H9 (cell line): ENCODE measurements at regions not wholly inside any gene's neighbourhood (a gene's known extent, or its start where the extent isn't known, plus 50 kb on each side); places are given as distances from the start of the nearest gene placed in this dataset.

ENCODE experiments used
- DNase-seq: peaks from one replicate; pipeline ENCODE4 v3.0.0-alpha.2; 2017
- H2AFZ ChIP-seq: one replicate; pipeline ENCODE4 v1.6.1; 2013; ENCODE audit warnings: mild to moderate bottlenecking, low read length, control low read depth, moderate library complexity
- H2AK5ac ChIP-seq: 2 replicates; pipeline ENCODE4 v1.6.1; 2013; ENCODE audit warnings: low read length, control low read depth, mixed read lengths; ENCODE audit not compliant: insufficient read length
- H2BK120ac ChIP-seq: one replicate; pipeline ENCODE4 v1.6.1; 2013; ENCODE audit warnings: low read depth, mild to moderate bottlenecking, low read length, control low read depth, inconsistent platforms; ENCODE audit not compliant: poor library complexity, severe bottlenecking
- H2BK12ac ChIP-seq: 2 replicates; pipeline ENCODE4 v1.6.1; 2013; ENCODE audit warnings: low read length, control low read depth, mixed read lengths, low read depth; ENCODE audit not compliant: insufficient read length
- H2BK15ac ChIP-seq: 2 replicates; pipeline ENCODE4 v1.6.1; 2013; ENCODE audit warnings: low read depth, low read length, control low read depth
- H2BK20ac ChIP-seq: one replicate; pipeline ENCODE4 v1.6.1; 2013; ENCODE audit warnings: low read depth, mild to moderate bottlenecking, low read length, control low read depth, inconsistent platforms; ENCODE audit not compliant: poor library complexity, severe bottlenecking
- H2BK5ac ChIP-seq: 2 replicates; pipeline ENCODE4 v1.6.1; 2013; ENCODE audit warnings: low read length, control low read depth, mixed read lengths; ENCODE audit not compliant: insufficient read length
- H3K14ac ChIP-seq: 2 replicates; pipeline ENCODE4 v1.6.1; 2013; ENCODE audit warnings: low read length, control low read depth; ENCODE audit not compliant: insufficient read depth
- H3K18ac ChIP-seq: 2 replicates; pipeline ENCODE4 v1.6.1; 2013; ENCODE audit warnings: low read depth, mild to moderate bottlenecking, mixed read lengths, low read length, control low read depth; ENCODE audit not compliant: insufficient read length
- H3K23ac ChIP-seq: 2 replicates; pipeline ENCODE4 v1.6.1; 2013; ENCODE audit warnings: low read length, control low read depth, mixed read lengths, low read depth; ENCODE audit not compliant: insufficient read length
- H3K23me2 ChIP-seq: 2 replicates; pipeline ENCODE4 v1.6.1; 2013; ENCODE audit warnings: low read depth, mild to moderate bottlenecking, mixed read lengths, low read length, control low read depth; ENCODE audit not compliant: insufficient read length, poor library complexity, severe bottlenecking
- H3K27ac ChIP-seq: 2 replicates; pipeline ENCODE4 v1.5.1; 2013; ENCODE audit warnings: low read length, control low read depth, mixed read lengths, low read depth; ENCODE audit not compliant: insufficient read length
- H3K27me3 ChIP-seq: 2 replicates; pipeline ENCODE4 v1.6.1; 2013; ENCODE audit warnings: low read length, control low read depth, inconsistent platforms; ENCODE audit not compliant: insufficient read depth
- H3K4ac ChIP-seq: 2 replicates; pipeline ENCODE4 v1.6.1; 2013; ENCODE audit warnings: low read depth, mild to moderate bottlenecking, control low read depth, inconsistent platforms, low read length, moderate library complexity
- H3K4me1 ChIP-seq: 2 replicates; pipeline ENCODE4 v1.6.1; 2013; ENCODE audit warnings: low read length, control low read depth, inconsistent platforms; ENCODE audit not compliant: insufficient read depth
- H3K4me2 ChIP-seq: 2 replicates; pipeline ENCODE4 v1.6.1; 2013; ENCODE audit warnings: low read length, control low read depth, mixed read lengths; ENCODE audit not compliant: insufficient read length, insufficient read depth
- H3K56ac ChIP-seq: 2 replicates; pipeline ENCODE4 v1.6.1; 2013; ENCODE audit warnings: low read depth, mild to moderate bottlenecking, mixed read lengths, low read length, control low read depth; ENCODE audit not compliant: insufficient read length
- H3K79me1 ChIP-seq: 2 replicates; pipeline ENCODE4 v1.6.1; 2013; ENCODE audit warnings: low read depth, mild to moderate bottlenecking, moderate library complexity, low read length, control low read depth, inconsistent platforms; ENCODE audit not compliant: insufficient read depth, poor library complexity, severe bottlenecking
- H3K79me2 ChIP-seq: 2 replicates; pipeline ENCODE4 v1.6.1; 2013; ENCODE audit warnings: low read length, control low read depth, inconsistent platforms; ENCODE audit not compliant: insufficient read depth
- H3K9ac ChIP-seq: 2 replicates; pipeline ENCODE4 v1.6.1; 2013; ENCODE audit warnings: low read length, control low read depth, mixed read lengths; ENCODE audit not compliant: insufficient read length; ENCODE audit errors: extremely low read depth
- H3K9me3 ChIP-seq: one replicate; pipeline ENCODE4 v1.6.1; 2013; ENCODE audit warnings: low read depth, low read length, inconsistent platforms; ENCODE audit not compliant: control insufficient read depth
- H3T11ph ChIP-seq: one replicate; pipeline ENCODE4 v1.6.1; 2013; ENCODE audit warnings: mild to moderate bottlenecking, low read length, control low read depth, inconsistent platforms
- H4K20me1 ChIP-seq: one replicate; pipeline ENCODE4 v1.6.1; 2013; ENCODE audit not compliant: control insufficient read depth, insufficient read length, insufficient read depth
- H4K5ac ChIP-seq: 2 replicates; pipeline ENCODE4 v1.6.1; 2013; ENCODE audit warnings: low read depth, mild to moderate bottlenecking, mixed read lengths, low read length, control low read depth; ENCODE audit not compliant: insufficient read length
- H4K8ac ChIP-seq: replicated peaks from 2 replicates; pipeline ENCODE4 v1.6.1; 2013; ENCODE audit warnings: low read length, control low read depth, mixed read lengths, low read depth; ENCODE audit not compliant: insufficient read length
- H4K91ac ChIP-seq: 2 replicates; pipeline ENCODE4 v1.6.1; 2013; ENCODE audit warnings: low read depth, mild to moderate bottlenecking, moderate library complexity, mixed read lengths, low read length, control low read depth; ENCODE audit not compliant: insufficient read length
- H3K27ac Mint-ChIP-seq, 3 experiments: 2 replicates in 2 of 3; 3 replicates in 1 of 3; pipeline ENCODE4 v1.8.0; 2020 to 2021; ENCODE audit warnings: mixed read lengths in 3 of 3, mild to moderate bottlenecking in 1 of 3, moderate library complexity in 1 of 3
- H3K27me3 Mint-ChIP-seq: 2 replicates; pipeline ENCODE4 v1.8.0; 2021; ENCODE audit warnings: low read depth, mild to moderate bottlenecking, moderate library complexity, mixed read lengths
- H3K36me3 Mint-ChIP-seq, 3 experiments: 2 replicates in 2 of 3; 3 replicates in 1 of 3; pipeline ENCODE4 v1.8.0; 2020 to 2021; ENCODE audit warnings: low read depth in 3 of 3, mixed read lengths in 3 of 3; ENCODE audit not compliant: insufficient read depth in 1 of 3
- H3K4me1 Mint-ChIP-seq, 2 experiments: 2 replicates each; pipeline ENCODE4 v1.8.0; 2020; ENCODE audit warnings: mixed read lengths in 2 of 2
- H3K4me3 Mint-ChIP-seq, 2 experiments: 2 replicates in 1 of 2; 3 replicates in 1 of 2; pipeline ENCODE4 v1.8.0; 2020 to 2021; ENCODE audit warnings: mild to moderate bottlenecking in 2 of 2, mixed read lengths in 2 of 2, moderate library complexity in 1 of 2
- H3K9me3 Mint-ChIP-seq, 2 experiments: 2 replicates in 1 of 2; 3 replicates in 1 of 2; pipeline ENCODE4 v1.8.0; 2020; ENCODE audit warnings: mild to moderate bottlenecking in 2 of 2, mixed read lengths in 2 of 2, moderate library complexity in 1 of 2
- CTCF ChIP-seq: fragments of 200-600 bp; sonication (generic); conservative IDR thresholded peaks from 3 replicates; pipeline ENCODE4 v1.8.0; 2021; ENCODE audit warnings: antibody characterized with exemption, mild to moderate bottlenecking

- Histone ChIP-seq H2AFZ (no peak overlapping the region), H3K23ac (no peak overlapping the region), H2BK20ac (no peak overlapping the region), H3K56ac (no peak overlapping the region), H3K18ac (no peak overlapping the region), H4K91ac (no peak overlapping the region), H3K79me2 (no peaks in the 10 kb centered on the region), H3K4me1 (no peaks in the 10 kb centered on the region), H3K9me3 (no peaks in the 10 kb centered on the region), H3K4ac (no peak overlapping the region), H4K8ac (no peak overlapping the region), H3K79me1 (no peaks in the 10 kb centered on the region), H2AK5ac (no peak overlapping the region), H3K27me3 (no peaks in the 10 kb centered on the region), H4K5ac (no peak overlapping the region), H4K20me1 (no peaks in the 10 kb centered on the region), H3T11ph (no peak overlapping the region), H2BK15ac (no peak overlapping the region), H3K14ac (no peak overlapping the region), H2BK5ac (no peak overlapping the region), H2BK12ac (no peak overlapping the region), H3K27ac (no peak overlapping the region), H3K4me2 (no peak overlapping the region), H3K9ac (no peak overlapping the region), H2BK120ac (no peak overlapping the region), H3K23me2 (no peaks in the 10 kb centered on the region)
- Mint-ChIP-seq H3K4me1 (peaks cover 10% of the 10 kb centered on the region in 2 experiments), H3K4me3 (no peak overlapping the region), H3K36me3 (peaks cover 0 to 10% (median 0%) of the 10 kb centered on the region in 3 experiments; a peak in 2 of 7 replicates), H3K9me3 (peaks cover 0 to 3% of the 10 kb centered on the region in 2 experiments; a peak in 3 of 5 replicates), H3K27me3 (no peaks in the 10 kb centered on the region), H3K27ac (no peak overlapping the region)
- no peak for TF ChIP-seq CTCF
- no peak for DNase-seq
Observed at GRCh38 chr2:167430447-167430846, 542.2 kb downstream of the XIRP2 start.
